GM13976 (cell line): ENCODE measurements at regions not wholly inside any gene's neighbourhood (a gene's known extent, or its start where the extent isn't known, plus 50 kb on each side); places are given as distances from the start of the nearest gene placed in this dataset.
"Not testable (repeated sequence)": the region's sequence is repeated elsewhere in the genome, so short reads cannot be mapped to it uniquely, and the experiment has no call there.

Source experiments
- DNase-seq: peaks from one replicate; pipeline ENCODE4 v3.0.0; 2012; ENCODE audit warnings: low spot score
- CTCF ChIP-seq: IDR thresholded peaks from 2 replicates; pipeline ENCODE4 v1.5.1; 2012; ENCODE audit warnings: borderline replicate concordance, mild to moderate bottlenecking; ENCODE audit not compliant: insufficient read depth; ENCODE audit errors: extremely low read depth, missing control alignments, control extremely low read depth
- in situ Hi-C: fragments of 300-500 bp; cut with MboI; formaldehyde crosslinking; loops from one replicate; pipeline ENCODE4 v1.12.0; 2022; ENCODE audit warnings: low sequenced_read_pairs, mixed read lengths, inconsistent platforms; ENCODE audit not compliant: unreplicated experiment

- TF ChIP-seq CTCF, result no peak
- no peak for DNase-seq
- in situ Hi-C loops, result no loop called here
Observed at GRCh38 chr4:26017531-26017930, 103.5 kb downstream of the SMIM20 start.

- in situ Hi-C loops, DNase-seq: not testable (repeated sequence)
Observed at GRCh38 chr4:26017961-26018700, 104.1 kb downstream of the SMIM20 start.

GRCh38 chr4:26020083-26020668, 106.2 kb downstream of the SMIM20 start:
- no peak for DNase-seq
- no peak for TF ChIP-seq CTCF
- in situ Hi-C loops, result no loop called here

GRCh38 chr4:26020881-26021280, 106.9 kb downstream of the SMIM20 start:
- TF ChIP-seq CTCF, result no peak
- no peak for DNase-seq
- in situ Hi-C loops, result no loop called here

GRCh38 chr4:26021417-26022345, 107.7 kb downstream of the SMIM20 start:
- DNase-seq, result no peak
- in situ Hi-C loops, result no loop called here
- no peak for TF ChIP-seq CTCF

DNA sequence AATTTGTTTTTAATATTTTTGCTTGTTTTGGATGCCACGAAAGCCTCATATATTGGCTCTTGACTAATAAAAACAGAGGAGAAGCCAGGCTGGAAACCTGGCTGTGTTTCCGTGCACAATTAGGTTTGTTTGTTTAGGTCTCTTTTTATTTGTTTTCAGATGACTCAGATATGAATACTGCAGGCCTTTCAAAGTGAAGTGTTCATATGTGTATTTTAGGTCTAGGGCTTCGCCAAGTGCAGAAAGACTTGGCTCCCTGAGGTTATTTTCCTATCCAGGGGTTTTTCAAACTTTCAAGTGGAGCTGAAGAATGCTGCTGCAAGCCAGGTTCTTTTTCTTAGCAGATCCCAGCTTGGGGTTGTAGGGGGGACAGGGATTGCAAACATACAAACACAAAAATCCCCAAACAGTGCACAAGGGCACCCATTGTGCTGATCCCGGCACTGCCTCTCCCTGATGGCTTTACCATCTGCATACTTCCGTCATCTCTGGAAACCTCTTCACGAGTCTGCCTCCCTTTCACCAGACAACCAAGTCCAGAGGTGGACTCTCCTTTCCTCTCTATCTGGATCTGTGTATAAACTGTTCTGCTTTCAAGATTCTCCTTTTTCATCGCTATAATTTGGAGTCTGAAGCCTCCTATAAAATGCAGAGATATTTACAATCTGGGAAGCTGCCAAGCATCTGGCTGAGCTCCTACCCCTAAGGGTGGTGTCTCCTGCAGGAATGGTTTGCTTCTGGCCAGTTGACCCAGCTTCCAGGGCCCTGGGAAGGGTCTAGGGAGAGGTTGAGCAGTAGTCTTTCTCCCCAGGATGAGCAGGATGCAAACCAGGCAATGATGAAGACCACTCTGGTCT, 108.6 kb downstream of the SMIM20 start:
- in situ Hi-C loops, result no loop called here
- TF ChIP-seq CTCF, result no peak
- DNase-seq, result no peak
